ENCODE measurements at regions not wholly inside any gene's neighbourhood (a gene's known extent, or its start where the extent isn't known, plus 50 kb on each side); places are given as distances from the start of the nearest gene placed in this dataset.
"Not testable (repeated sequence)": the region's sequence is repeated elsewhere in the genome, so short reads cannot be mapped to it uniquely, and the experiment has no call there.

GRCh38 chr7:145418481-145418880 lies 582.6 kb upstream of the TPK1 start:
- TF ChIP-seq POLR2A (IDR thresholded peaks at IDR 0.05); CTCF (IDR thresholded peaks at IDR 0.05 in 4 of 5, conservative IDR thresholded peaks at IDR 0.05 in 1 of 5): not testable (repeated sequence)
